AG04450 (cell line): ENCODE measurements at regions not wholly inside any gene's neighbourhood (a gene's known extent, or its start where the extent isn't known, plus 50 kb on each side); places are given as distances from the start of the nearest gene placed in this dataset.

ENCODE experiments used
- CTCF ChIA-PET: fragments of 300-600, 350-600 bp; formaldehyde crosslinking; extraction: SDS; loops from one replicate; lab custom pipeline; 2022; ENCODE audit warnings: antibody characterized with exemption, inconsistent platforms; lab: Charles Lee
- POLR2A ChIA-PET: fragments of 350-600 bp; formaldehyde crosslinking; extraction: SDS; loops from one replicate; lab custom pipeline; 2021; ENCODE audit warnings: antibody characterized with exemption, inconsistent platforms; lab: Yijun Ruan, JAX
- DNase-seq: peaks from one replicate; pipeline ENCODE4 v3.0.0-alpha.2; 2011; ENCODE audit warnings: low read depth, low spot score
- H3K27ac ChIP-seq: one replicate; pipeline ENCODE4 v1.5.1; 2012; ENCODE audit warnings: low read depth, low read length, control low read depth
- H3K27me3 ChIP-seq: one replicate; pipeline ENCODE4 v1.6.0; 2012; ENCODE audit warnings: low read length; ENCODE audit not compliant: control insufficient read depth, insufficient read depth
- H3K4me3 ChIP-seq: 2 replicates; pipeline ENCODE4 v1.5.1; 2011; ENCODE audit warnings: mild to moderate bottlenecking, low read depth, low read length, control low read depth
- H3K9me3 ChIP-seq: 2 replicates; pipeline ENCODE4 v1.5.1; 2012; ENCODE audit warnings: low read length; ENCODE audit not compliant: control insufficient read depth, insufficient read depth
- TF ChIP-seq, protein P1 (sequence below): IDR thresholded peaks from 2 replicates; pipeline ENCODE4 v1.5.1; 2011; ENCODE audit warnings: low read depth, low read length, control low read depth, inconsistent platforms

DNA sequence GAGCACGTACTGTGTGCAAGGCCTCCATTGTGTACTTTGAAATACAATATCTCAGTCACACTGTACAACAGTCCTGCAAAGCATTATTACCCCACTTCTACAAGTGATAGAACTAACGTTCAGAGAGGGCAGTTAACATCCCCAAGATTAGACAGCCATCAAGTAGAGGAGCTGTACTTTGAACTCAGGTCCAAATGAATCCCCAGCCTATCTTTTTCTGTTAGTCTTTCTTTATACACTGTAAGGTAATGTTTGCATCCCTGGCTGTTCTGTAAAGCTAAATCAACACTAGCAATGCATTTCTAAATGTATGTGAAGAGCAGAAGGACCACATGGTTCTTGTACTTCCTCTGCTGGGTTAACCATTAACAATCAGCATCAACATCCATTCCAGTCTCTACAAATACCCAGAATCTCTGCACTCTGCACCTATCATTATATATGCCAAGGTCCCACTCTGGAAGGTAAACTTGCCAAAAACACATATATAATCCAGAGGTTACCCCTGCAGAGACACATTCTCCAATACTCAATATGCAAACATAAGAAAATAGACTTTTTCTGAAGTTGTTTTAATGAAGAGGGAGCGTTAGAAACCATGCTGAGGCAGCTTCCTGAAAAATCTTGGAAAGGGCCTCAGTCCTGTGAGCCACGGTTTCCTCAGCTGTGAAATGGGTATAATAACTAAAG, 182.3 kb downstream of the MZT1 start:
- DNase-seq, result no peak
- CTCF ChIA-PET, result interaction anchor here (2.0 kb wide), 1 partner anchor 21 kb away, joined by 6 read pairs; no protein-coding TSS in a partner anchor
- POLR2A ChIA-PET, result no interaction called here
- H3K27ac ChIP-seq, result no peak overlapping the region
- TF ChIP-seq, protein P1, sequence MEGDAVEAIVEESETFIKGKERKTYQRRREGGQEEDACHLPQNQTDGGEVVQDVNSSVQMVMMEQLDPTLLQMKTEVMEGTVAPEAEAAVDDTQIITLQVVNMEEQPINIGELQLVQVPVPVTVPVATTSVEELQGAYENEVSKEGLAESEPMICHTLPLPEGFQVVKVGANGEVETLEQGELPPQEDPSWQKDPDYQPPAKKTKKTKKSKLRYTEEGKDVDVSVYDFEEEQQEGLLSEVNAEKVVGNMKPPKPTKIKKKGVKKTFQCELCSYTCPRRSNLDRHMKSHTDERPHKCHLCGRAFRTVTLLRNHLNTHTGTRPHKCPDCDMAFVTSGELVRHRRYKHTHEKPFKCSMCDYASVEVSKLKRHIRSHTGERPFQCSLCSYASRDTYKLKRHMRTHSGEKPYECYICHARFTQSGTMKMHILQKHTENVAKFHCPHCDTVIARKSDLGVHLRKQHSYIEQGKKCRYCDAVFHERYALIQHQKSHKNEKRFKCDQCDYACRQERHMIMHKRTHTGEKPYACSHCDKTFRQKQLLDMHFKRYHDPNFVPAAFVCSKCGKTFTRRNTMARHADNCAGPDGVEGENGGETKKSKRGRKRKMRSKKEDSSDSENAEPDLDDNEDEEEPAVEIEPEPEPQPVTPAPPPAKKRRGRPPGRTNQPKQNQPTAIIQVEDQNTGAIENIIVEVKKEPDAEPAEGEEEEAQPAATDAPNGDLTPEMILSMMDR, result no peak
- H3K9me3 ChIP-seq, result no peaks in the 10 kb centered on the region
- no peaks in the 10 kb centered on the region for H3K27me3 ChIP-seq
- no peak overlapping the region for H3K4me3 ChIP-seq

DNA sequence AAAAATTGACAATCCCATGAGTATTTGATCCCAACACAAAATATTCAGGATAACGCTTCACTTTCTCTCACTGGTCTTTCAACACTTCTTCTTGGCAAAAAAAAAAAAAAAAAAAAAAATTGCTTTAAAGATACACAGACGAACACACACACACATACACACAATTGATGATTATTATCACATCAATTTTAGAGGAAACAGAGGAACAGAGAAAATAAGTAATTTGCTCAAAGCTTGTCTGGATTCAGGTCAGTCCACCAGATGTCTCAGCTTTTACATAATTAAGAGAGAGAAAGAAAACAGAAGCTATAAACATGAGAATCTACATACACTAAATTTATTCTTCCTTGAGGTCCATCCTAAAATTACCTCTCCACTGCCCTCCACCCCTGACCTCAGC, 183.4 kb downstream of the MZT1 start:
- TF ChIP-seq, protein P1, result no peak
- H3K4me3 ChIP-seq, result no peak overlapping the region
- CTCF ChIA-PET, result interaction anchor here (2.0 kb wide), 1 partner anchor 22 kb away, joined by 6 read pairs; no protein-coding TSS in a partner anchor
- H3K9me3 ChIP-seq, result no peaks in the 10 kb centered on the region
- no peak for DNase-seq
- POLR2A ChIA-PET, result no interaction called here
- H3K27ac ChIP-seq, result no peak overlapping the region
- H3K27me3 ChIP-seq, result no peaks in the 10 kb centered on the region

DNA sequence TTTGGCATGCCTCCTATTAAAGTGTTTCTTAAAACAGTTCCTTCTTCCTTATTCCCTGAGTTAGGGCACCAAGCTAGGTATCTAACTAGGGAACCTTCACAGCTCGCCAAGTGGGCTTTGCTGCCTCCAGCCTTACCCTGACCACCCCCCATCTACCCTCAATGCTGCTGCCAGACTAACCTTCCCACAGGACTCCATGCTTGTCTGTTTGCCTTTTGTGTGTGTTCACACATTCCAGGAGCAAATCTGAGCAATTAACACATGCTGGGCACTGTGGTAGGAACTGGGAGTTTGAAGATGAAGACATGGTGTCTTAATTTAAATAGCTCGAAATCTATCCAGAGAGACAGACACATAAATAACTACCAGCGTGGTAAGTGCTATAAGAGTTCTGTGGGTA, 185.2 kb downstream of the MZT1 start:
- ChIA-PET CTCF (no interaction called here), POLR2A (no interaction called here)
- Histone ChIP-seq H3K27ac (no peak overlapping the region), H3K27me3 (no peaks in the 10 kb centered on the region), H3K9me3 (no peaks in the 10 kb centered on the region), H3K4me3 (no peak overlapping the region)
- DNase-seq, result no peak
- TF ChIP-seq, protein P1, result no peak

DNA sequence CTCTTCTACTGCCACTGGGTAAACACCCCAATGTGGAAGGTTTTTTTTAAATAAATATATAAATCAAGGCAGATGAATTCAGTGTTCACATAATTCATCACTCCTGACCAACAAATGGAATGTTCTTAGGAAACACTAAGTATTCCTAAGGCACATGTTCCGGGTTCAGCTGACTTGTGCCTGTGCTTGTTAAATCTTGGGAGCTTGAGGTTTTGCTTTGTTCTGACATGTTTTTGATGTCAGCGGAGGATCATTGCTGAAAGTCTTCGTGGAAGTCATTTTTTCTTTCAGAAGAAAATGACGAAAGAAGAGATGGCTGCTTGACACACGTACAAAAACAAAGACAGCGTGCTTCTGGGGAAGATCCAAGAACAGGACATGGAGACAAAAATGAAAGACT, 185.8 kb downstream of the MZT1 start:
- POLR2A ChIA-PET, result no interaction called here
- DNase-seq, result no peak
- H3K4me3 ChIP-seq, result no peak overlapping the region
- H3K27me3 ChIP-seq, result no peaks in the 10 kb centered on the region
- H3K9me3 ChIP-seq, result no peaks in the 10 kb centered on the region
- no peak overlapping the region for H3K27ac ChIP-seq
- CTCF ChIA-PET, result no interaction called here
- TF ChIP-seq, protein P1, result no peak

DNA sequence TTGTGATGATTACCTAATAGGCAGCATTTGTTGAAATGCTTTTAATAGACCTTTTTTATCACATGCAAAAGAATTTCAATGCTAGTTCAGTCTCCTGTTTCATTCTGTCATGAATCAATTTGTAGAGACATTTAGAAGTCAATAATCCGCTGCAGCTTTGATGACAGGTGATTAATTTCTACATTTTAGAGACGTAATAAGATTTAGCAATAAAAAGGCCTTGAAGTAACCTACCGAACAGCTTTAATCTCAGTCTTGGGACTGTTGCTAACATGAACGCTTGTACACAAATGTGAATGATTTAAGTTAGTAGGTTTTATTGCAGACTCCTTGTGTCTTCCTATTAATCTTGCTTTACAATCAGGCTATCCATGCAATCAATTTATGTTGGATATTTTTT, 186.5 kb downstream of the MZT1 start:
- TF ChIP-seq, protein P1, result no peak
- POLR2A ChIA-PET, result no interaction called here
- no peaks in the 10 kb centered on the region for H3K9me3 ChIP-seq
- no peaks in the 10 kb centered on the region for H3K27me3 ChIP-seq
- no peak for DNase-seq
- no peak overlapping the region for H3K4me3 ChIP-seq
- CTCF ChIA-PET, result no interaction called here
- H3K27ac ChIP-seq, result no peak overlapping the region
